Upper lobe of left lung (tissue), 4 donors: ENCODE measurements at regions not wholly inside any gene's neighbourhood (a gene's known extent, or its start where the extent isn't known, plus 50 kb on each side); places are given as distances from the start of the nearest gene placed in this dataset.

ENCODE experiments used
- CTCF ChIP-seq, 6 experiments: fragments of 450-650 bp in 4 of 6; fragments of 200-600 bp in 2 of 6; sonication (generic) in 2 of 6; IDR thresholded peaks; one replicate each; pipeline ENCODE4 v1.5.1; 2016 to 2019; ENCODE audit warnings: antibody characterized with exemption in 6 of 6
- EP300 ChIP-seq, 4 donors: sonication (generic); formaldehyde crosslinking; IDR thresholded peaks; one replicate each; pipeline ENCODE4 v1.5.1; 2017; ENCODE audit warnings: antibody characterized with exemption in 4 of 4, control low read depth in 2 of 4
- POLR2A ChIP-seq, 4 donors: fragments of 450-650 bp; IDR thresholded peaks; one replicate each; pipeline ENCODE4 v1.5.1; 2016 to 2017; ENCODE audit warnings: antibody characterized with exemption in 4 of 4, mild to moderate bottlenecking in 2 of 4
- POLR2AphosphoS5 ChIP-seq, 2 donors: sonication (generic); formaldehyde crosslinking; IDR thresholded peaks; one replicate each; pipeline ENCODE4 v1.5.1; 2017; ENCODE audit warnings: antibody characterized with exemption in 2 of 2

GRCh38 chr2:215611609-215612386 lies 175.9 kb upstream of the FN1 start:
- TF ChIP-seq CTCF (IDR thresholded peaks at IDR 0.05) (no peak), POLR2A (IDR thresholded peaks at IDR 0.05) (no peak), EP300 (IDR thresholded peaks at IDR 0.05) (no peak), POLR2AphosphoS5 (IDR thresholded peaks at IDR 0.05) (no peak)
